ENCODE measurements at regions not wholly inside any gene's neighbourhood (a gene's known extent, or its start where the extent isn't known, plus 50 kb on each side); places are given as distances from the start of the nearest gene placed in this dataset.
"Not testable (repeated sequence)": the region's sequence is repeated elsewhere in the genome, so short reads cannot be mapped to it uniquely, and the experiment has no call there.

DNA sequence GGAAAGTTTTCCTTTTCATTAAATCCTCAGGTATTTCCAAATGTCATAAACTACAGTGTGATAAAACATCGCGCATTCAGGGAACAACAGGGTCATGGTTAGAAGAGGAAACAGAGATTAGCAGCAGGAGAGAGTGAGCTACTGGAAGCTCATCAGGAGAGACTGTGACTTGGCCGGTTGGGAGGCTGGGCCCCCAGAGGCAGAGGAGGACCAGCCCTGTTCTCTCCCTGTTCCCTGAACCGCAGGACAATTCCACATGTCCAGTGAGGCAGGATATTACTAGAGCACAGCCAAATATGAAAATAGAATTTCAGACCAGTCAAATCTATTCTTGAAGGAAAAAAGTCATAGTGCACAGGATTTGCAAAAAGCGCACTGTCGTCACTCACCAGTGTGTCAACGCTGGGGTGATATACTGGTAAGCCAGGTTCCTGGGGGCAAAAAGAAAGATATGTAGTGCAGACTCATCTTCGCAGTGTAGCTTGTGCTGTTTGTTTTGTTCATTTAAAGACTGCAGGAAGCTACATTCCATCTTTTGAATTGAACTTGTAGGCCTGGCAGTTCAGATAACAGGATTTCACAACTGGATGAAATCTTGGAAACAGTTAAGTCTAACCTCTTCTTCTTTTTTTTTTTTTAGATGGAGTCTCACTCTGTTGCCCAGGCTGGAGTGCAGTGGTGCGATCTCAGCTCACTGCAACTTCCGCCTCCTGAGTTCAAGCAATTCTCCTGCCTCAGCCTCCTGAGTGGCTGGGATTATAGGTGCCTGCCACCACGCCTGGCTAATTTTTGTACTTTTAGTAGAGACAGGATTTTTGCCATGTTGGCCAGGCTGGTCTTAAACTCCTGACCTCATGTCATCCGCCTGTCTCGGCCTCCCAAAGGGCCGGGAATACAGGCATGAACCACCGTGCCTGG is 162.6 kb upstream of the PABPC3 start:
- TF ChIP-seq, protein P1, sequence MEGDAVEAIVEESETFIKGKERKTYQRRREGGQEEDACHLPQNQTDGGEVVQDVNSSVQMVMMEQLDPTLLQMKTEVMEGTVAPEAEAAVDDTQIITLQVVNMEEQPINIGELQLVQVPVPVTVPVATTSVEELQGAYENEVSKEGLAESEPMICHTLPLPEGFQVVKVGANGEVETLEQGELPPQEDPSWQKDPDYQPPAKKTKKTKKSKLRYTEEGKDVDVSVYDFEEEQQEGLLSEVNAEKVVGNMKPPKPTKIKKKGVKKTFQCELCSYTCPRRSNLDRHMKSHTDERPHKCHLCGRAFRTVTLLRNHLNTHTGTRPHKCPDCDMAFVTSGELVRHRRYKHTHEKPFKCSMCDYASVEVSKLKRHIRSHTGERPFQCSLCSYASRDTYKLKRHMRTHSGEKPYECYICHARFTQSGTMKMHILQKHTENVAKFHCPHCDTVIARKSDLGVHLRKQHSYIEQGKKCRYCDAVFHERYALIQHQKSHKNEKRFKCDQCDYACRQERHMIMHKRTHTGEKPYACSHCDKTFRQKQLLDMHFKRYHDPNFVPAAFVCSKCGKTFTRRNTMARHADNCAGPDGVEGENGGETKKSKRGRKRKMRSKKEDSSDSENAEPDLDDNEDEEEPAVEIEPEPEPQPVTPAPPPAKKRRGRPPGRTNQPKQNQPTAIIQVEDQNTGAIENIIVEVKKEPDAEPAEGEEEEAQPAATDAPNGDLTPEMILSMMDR (IDR thresholded peaks at IDR 0.05), result not testable (repeated sequence)
- not testable (repeated sequence) for TF ChIP-seq POLR2A (IDR thresholded peaks at IDR 0.05)

All from adrenal gland (tissue), 5 donors.